Tibial nerve (tissue), 4 donors: ENCODE measurements at regions not wholly inside any gene's neighbourhood (a gene's known extent, or its start where the extent isn't known, plus 50 kb on each side); places are given as distances from the start of the nearest gene placed in this dataset.
A peak's percentile ranks its signal among the peaks of the same experiment; 100 is the strongest.

Experiments
- DNase-seq, 2 donors: peaks; one replicate each; pipeline ENCODE4 v3.0.0-alpha.2; 2019; ENCODE audit warnings: low spot score in 2 of 2
- H3K27ac ChIP-seq, 4 donors: fragments of 200-600 bp; sonication (generic) in 3 of 4; one replicate each; pipeline ENCODE4 v1.5.1; 2017 to 2019; ENCODE audit warnings: mild to moderate bottlenecking in 1 of 4
- H3K27me3 ChIP-seq, 2 donors: fragments of 200-600 bp; sonication (generic) in 1 of 2; one replicate each; pipeline versions ENCODE4 v1.5.1 to v1.6.0; 2017 to 2019
- H3K36me3 ChIP-seq, 3 donors: fragments of 200-600 bp; sonication (generic); one replicate each; pipeline ENCODE4 v1.5.1; 2018 to 2019
- H3K4me1 ChIP-seq, 4 donors: fragments of 200-600 bp; sonication (generic) in 3 of 4; one replicate each; pipeline ENCODE4 v1.5.1; 2017 to 2019
- H3K4me3 ChIP-seq, 4 donors: fragments of 200-600 bp; sonication (generic) in 3 of 4; one replicate each; pipeline ENCODE4 v1.5.1; 2017 to 2019; ENCODE audit warnings: mild to moderate bottlenecking in 1 of 4, moderate library complexity in 1 of 4
- H3K9me3 ChIP-seq, 4 donors: fragments of 200-600 bp; sonication (generic) in 3 of 4; one replicate each; pipeline ENCODE4 v1.5.1; 2017 to 2019
- EP300 ChIP-seq, 2 donors: sonication (generic); formaldehyde crosslinking; IDR thresholded peaks; one replicate each; pipeline ENCODE4 v1.6.1; 2017; ENCODE audit warnings: antibody characterized with exemption in 2 of 2, mild to moderate bottlenecking in 1 of 2
- POLR2A ChIP-seq, 2 donors: fragments of 450-650 bp; IDR thresholded peaks; one replicate each; pipeline ENCODE4 v1.6.1; 2017; ENCODE audit warnings: antibody characterized with exemption in 2 of 2, mild to moderate bottlenecking in 2 of 2, moderate library complexity in 2 of 2
- WGBS, 2 donors: methylation state at CpG; one replicate each; pipeline ENCODE4 v1.1.5; 2018; 5-methylcytosine and 5-hydroxymethylcytosine counted together
- TF ChIP-seq, protein P1 (sequence below), 5 experiments: fragments of 200-600 bp in 3 of 5; fragments of 450-650 bp in 2 of 5; sonication (generic) in 3 of 5; IDR thresholded peaks; one replicate each; pipeline ENCODE4 v1.5.1; 2016 to 2019; ENCODE audit warnings: antibody characterized with exemption in 5 of 5, mild to moderate bottlenecking in 3 of 5, moderate library complexity in 2 of 5

GRCh38 chr14:65344011-65344410, 68.5 kb upstream of the FUT8 start:
- no peak overlapping the region for H3K4me3 ChIP-seq
- 88 to 91% methylated on average over 5 of the region's 5 CpGs for WGBS, 2 donors
- no peak for DNase-seq
- H3K9me3 ChIP-seq: no peaks in the 10 kb centered on the region
- H3K4me1 ChIP-seq: peaks cover 0 to 10% (median 0%) of the 10 kb centered on the region in 4 donors
- TF ChIP-seq, protein P1, sequence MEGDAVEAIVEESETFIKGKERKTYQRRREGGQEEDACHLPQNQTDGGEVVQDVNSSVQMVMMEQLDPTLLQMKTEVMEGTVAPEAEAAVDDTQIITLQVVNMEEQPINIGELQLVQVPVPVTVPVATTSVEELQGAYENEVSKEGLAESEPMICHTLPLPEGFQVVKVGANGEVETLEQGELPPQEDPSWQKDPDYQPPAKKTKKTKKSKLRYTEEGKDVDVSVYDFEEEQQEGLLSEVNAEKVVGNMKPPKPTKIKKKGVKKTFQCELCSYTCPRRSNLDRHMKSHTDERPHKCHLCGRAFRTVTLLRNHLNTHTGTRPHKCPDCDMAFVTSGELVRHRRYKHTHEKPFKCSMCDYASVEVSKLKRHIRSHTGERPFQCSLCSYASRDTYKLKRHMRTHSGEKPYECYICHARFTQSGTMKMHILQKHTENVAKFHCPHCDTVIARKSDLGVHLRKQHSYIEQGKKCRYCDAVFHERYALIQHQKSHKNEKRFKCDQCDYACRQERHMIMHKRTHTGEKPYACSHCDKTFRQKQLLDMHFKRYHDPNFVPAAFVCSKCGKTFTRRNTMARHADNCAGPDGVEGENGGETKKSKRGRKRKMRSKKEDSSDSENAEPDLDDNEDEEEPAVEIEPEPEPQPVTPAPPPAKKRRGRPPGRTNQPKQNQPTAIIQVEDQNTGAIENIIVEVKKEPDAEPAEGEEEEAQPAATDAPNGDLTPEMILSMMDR (IDR thresholded peaks at IDR 0.05): no peak
- TF ChIP-seq EP300 (IDR thresholded peaks at IDR 0.05) (no peak), POLR2A (IDR thresholded peaks at IDR 0.05) (no peak)
- H3K36me3 ChIP-seq: no peaks in the 10 kb centered on the region
- no peaks in the 10 kb centered on the region for H3K27me3 ChIP-seq
- H3K27ac ChIP-seq: no peak overlapping the region

DNA sequence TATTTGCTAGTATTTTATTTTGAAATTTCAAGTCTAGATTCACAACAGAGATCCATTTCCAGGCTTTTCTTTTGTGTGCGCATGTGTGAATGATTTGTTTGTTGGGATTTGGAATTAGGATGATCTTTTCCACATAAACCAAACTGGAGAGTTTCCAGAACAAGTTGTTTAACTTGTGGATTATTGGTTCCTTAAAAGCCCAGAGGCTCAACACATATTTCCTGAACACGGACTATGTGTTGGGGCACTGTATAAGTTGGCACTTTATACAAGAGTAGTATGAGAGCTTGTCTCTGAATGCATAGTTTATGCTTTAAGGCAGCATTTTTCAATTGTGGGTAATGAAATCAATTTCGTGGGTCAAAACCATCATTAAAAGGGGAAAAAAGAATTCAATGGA, 67.3 kb upstream of the FUT8 start:
- H3K27ac ChIP-seq: no peak overlapping the region
- no peaks in the 10 kb centered on the region for H3K27me3 ChIP-seq
- no peaks in the 10 kb centered on the region for H3K9me3 ChIP-seq
- H3K36me3 ChIP-seq: no peaks in the 10 kb centered on the region
- no peak for TF ChIP-seq POLR2A (IDR thresholded peaks at IDR 0.05)
- no peak for TF ChIP-seq EP300 (IDR thresholded peaks at IDR 0.05)
- TF ChIP-seq, protein P1 (IDR thresholded peaks at IDR 0.05): no peak
- no peak for DNase-seq
- peaks cover 0 to 10% (median 0%) of the 10 kb centered on the region in 4 donors for H3K4me1 ChIP-seq
- H3K4me3 ChIP-seq: no peak overlapping the region
- 42 to 43% methylated on average over 3 of the region's 3 CpGs for WGBS, 2 donors

- TF ChIP-seq, protein P1 (IDR thresholded peaks at IDR 0.05): no peak
- TF ChIP-seq EP300 (IDR thresholded peaks at IDR 0.05) (no peak), POLR2A (IDR thresholded peaks at IDR 0.05) (no peak)
- Histone ChIP-seq H3K27me3 (no peaks in the 10 kb centered on the region), H3K9me3 (no peaks in the 10 kb centered on the region), H3K4me1 (peaks cover 0 to 10% (median 0%) of the 10 kb centered on the region in 4 donors), H3K36me3 (no peaks in the 10 kb centered on the region), H3K27ac (peak overlapping the region in 2 of 4 donors; percentile 17 to 24), H3K4me3 (no peak overlapping the region)
- WGBS, 2 donors: 57 to 71% methylated on average over 5 of the region's 5 CpGs
- DNase-seq: no peak
These were observed 66.1 kb upstream of the FUT8 start for GRCh38 chr14:65346474-65346873.

- peak overlapping the region in 2 of 4 donors; percentile 17 to 24 for H3K27ac ChIP-seq
- no peaks in the 10 kb centered on the region for H3K9me3 ChIP-seq
- TF ChIP-seq, protein P1 (IDR thresholded peaks at IDR 0.05): no peak
- no peak for TF ChIP-seq POLR2A (IDR thresholded peaks at IDR 0.05)
- TF ChIP-seq EP300 (IDR thresholded peaks at IDR 0.05): no peak
- H3K4me1 ChIP-seq: peaks cover 0 to 10% (median 0%) of the 10 kb centered on the region in 4 donors
- 8 to 18% methylated on average over 5 of the region's 5 CpGs for WGBS, 2 donors
- H3K4me3 ChIP-seq: no peak overlapping the region
- no peaks in the 10 kb centered on the region for H3K27me3 ChIP-seq
- H3K36me3 ChIP-seq: no peaks in the 10 kb centered on the region
- no peak for DNase-seq
These were observed 65.6 kb upstream of the FUT8 start for GRCh38 chr14:65346895-65347294.

- DNase-seq: no peak
- Histone ChIP-seq H3K36me3 (no peaks in the 10 kb centered on the region), H3K4me3 (no peak overlapping the region), H3K27me3 (no peaks in the 10 kb centered on the region), H3K27ac (no peak overlapping the region), H3K4me1 (peaks cover 0 to 10% (median 0%) of the 10 kb centered on the region in 4 donors), H3K9me3 (no peaks in the 10 kb centered on the region)
- TF ChIP-seq POLR2A (IDR thresholded peaks at IDR 0.05) (no peak), EP300 (IDR thresholded peaks at IDR 0.05) (no peak)
- TF ChIP-seq, protein P1 (IDR thresholded peaks at IDR 0.05): no peak
- WGBS, 2 donors: 66 to 68% methylated on average over 3 of the region's 3 CpGs
These were observed 64.4 kb upstream of the FUT8 start for GRCh38 chr14:65348137-65348536.
